ENCODE measurements at regions not wholly inside any gene's neighbourhood (a gene's known extent, or its start where the extent isn't known, plus 50 kb on each side); places are given as distances from the start of the nearest gene placed in this dataset.

DNA sequence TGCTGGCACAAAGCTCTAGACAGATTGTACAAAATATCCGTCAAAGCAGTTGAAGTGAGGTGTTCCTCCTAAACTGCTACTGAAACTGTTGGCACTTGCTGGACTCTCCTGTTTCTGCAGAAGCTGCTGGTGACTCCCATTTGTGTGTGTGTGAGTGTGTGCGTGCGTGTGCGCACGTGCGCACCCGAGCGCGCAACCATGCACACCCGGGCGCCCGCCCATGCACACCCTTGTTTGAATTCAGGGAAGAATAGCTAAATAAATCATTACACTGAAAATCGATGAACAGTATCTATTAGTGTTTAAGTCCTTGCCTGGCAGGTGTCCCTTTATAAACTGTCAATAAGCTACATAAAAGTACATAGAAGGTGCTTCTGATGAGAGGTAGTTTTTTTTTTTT lies 156.4 kb upstream of the B3GALT2 start:
- H3K4me1 ChIP-seq: no peaks in the 10 kb centered on the region
- no peaks in the 10 kb centered on the region for H3K27me3 ChIP-seq
- H3K4me2 ChIP-seq: no peak overlapping the region
- no peak overlapping the region for H3K27ac Mint-ChIP-seq
- TF ChIP-seq CTCF (IDR thresholded peaks at IDR 0.05) (no peak), EZH2phosphoT487 (IDR thresholded peaks at IDR 0.05) (no peak), EZH2 (IDR thresholded peaks at IDR 0.05) (no peak)
- no peak overlapping the region for H3K9ac ChIP-seq
- H3F3A ChIP-seq (ENCODE audit: low read depth): no peaks in the 10 kb centered on the region
- no peaks in the 10 kb centered on the region for H3K27me3 Mint-ChIP-seq (ENCODE audit: insufficient read depth, low read depth)
- H3K9me3 ChIP-seq (ENCODE audit: low read depth): no peaks in the 10 kb centered on the region
- H3K27ac ChIP-seq: no peak overlapping the region
- H3K9me3 Mint-ChIP-seq: no peaks in the 10 kb centered on the region
- H4K20me1 ChIP-seq (ENCODE audit: low read depth): no peaks in the 10 kb centered on the region
- no peak for DNase-seq (ENCODE audit: low spot score)
- no peak overlapping the region for H3K4me3 Mint-ChIP-seq
- no peaks in the 10 kb centered on the region for H3K79me2 ChIP-seq (ENCODE audit: low read depth)
- no peaks in the 10 kb centered on the region for H3K36me3 Mint-ChIP-seq
- H2AFZ ChIP-seq (replicated peaks): no peak overlapping the region
- no peaks in the 10 kb centered on the region for H3K36me3 ChIP-seq
- H3K4me1 Mint-ChIP-seq: no peaks in the 10 kb centered on the region
- no peak overlapping the region for H3K4me3 ChIP-seq

GRCh38 chr1:193340331-193340730 lies 153.9 kb upstream of the B3GALT2 start:
- Mint-ChIP-seq H3K27me3 (ENCODE audit: insufficient read depth, low read depth) (no peaks in the 10 kb centered on the region), H3K36me3 (no peaks in the 10 kb centered on the region), H3K4me3 (no peak overlapping the region), H3K9me3 (no peaks in the 10 kb centered on the region), H3K4me1 (no peaks in the 10 kb centered on the region), H3K27ac (no peak overlapping the region)
- Histone ChIP-seq H3K9me3 (ENCODE audit: low read depth) (no peaks in the 10 kb centered on the region), H3K27ac (no peak overlapping the region), H4K20me1 (ENCODE audit: low read depth) (no peaks in the 10 kb centered on the region), H3K79me2 (ENCODE audit: low read depth) (no peaks in the 10 kb centered on the region), H3K4me1 (no peaks in the 10 kb centered on the region), H3F3A (ENCODE audit: low read depth) (no peaks in the 10 kb centered on the region), H3K4me2 (no peak overlapping the region), H3K4me3 (no peak overlapping the region), H3K36me3 (no peaks in the 10 kb centered on the region), H3K27me3 (no peaks in the 10 kb centered on the region), H2AFZ (replicated peaks) (no peak overlapping the region), H3K9ac (no peak overlapping the region)
- no peak for DNase-seq (ENCODE audit: low spot score)
- TF ChIP-seq EZH2 (IDR thresholded peaks at IDR 0.05): no peak
- no peak for TF ChIP-seq CTCF (IDR thresholded peaks at IDR 0.05)
- TF ChIP-seq EZH2phosphoT487 (IDR thresholded peaks at IDR 0.05): no peak

DNA sequence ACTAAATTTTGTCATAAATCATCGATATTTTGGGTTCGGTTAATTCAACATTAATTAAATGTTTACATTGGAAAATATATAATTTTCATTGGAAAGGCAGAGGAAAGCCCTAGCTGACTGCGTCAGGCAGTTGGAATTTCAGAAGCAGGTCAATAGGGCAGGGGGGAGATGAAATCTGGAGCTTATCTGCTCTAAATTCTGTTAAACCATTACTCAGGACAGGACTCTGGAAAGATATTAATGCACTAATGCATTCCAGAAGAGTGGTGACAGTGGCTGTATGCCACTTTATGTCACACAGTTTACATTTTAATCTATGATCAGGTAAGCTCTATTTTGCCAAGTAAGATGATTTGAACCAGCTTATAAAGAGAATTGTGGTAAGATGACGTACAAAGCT lies 153.0 kb upstream of the B3GALT2 start:
- Histone ChIP-seq H3K36me3 (no peaks in the 10 kb centered on the region), H3K79me2 (ENCODE audit: low read depth) (no peaks in the 10 kb centered on the region), H3K9me3 (ENCODE audit: low read depth) (no peaks in the 10 kb centered on the region), H3K4me2 (no peak overlapping the region), H3K27ac (no peak overlapping the region), H4K20me1 (ENCODE audit: low read depth) (no peaks in the 10 kb centered on the region), H3K9ac (no peak overlapping the region), H3K27me3 (no peaks in the 10 kb centered on the region), H2AFZ (replicated peaks) (no peak overlapping the region), H3F3A (ENCODE audit: low read depth) (no peaks in the 10 kb centered on the region), H3K4me3 (no peak overlapping the region), H3K4me1 (no peaks in the 10 kb centered on the region)
- Mint-ChIP-seq H3K9me3 (peaks cover 3% of the 10 kb centered on the region), H3K4me1 (no peaks in the 10 kb centered on the region), H3K27ac (no peak overlapping the region), H3K27me3 (ENCODE audit: insufficient read depth, low read depth) (no peaks in the 10 kb centered on the region), H3K4me3 (no peak overlapping the region), H3K36me3 (no peaks in the 10 kb centered on the region)
- TF ChIP-seq EZH2phosphoT487 (IDR thresholded peaks at IDR 0.05) (no peak), CTCF (IDR thresholded peaks at IDR 0.05) (no peak), EZH2 (IDR thresholded peaks at IDR 0.05) (no peak)
- no peak for DNase-seq (ENCODE audit: low spot score)

DNA sequence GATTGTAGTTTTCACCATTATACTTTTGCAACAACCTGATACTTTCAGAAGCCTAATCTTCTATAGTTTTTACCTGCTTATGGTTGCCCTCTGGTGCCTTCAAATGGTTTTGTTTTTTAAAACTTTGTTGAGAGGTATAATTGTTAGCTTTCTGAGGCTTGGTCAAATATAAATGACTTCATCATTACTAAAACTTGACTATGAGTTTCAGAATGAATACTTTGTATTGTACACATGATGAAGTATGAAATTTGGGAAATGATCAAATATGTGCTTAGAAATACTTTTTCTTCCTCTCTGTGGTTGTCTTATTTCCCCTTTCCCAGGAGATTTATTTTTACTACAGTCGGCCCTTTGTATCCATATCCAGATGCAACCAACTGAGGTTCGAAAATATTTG lies 151.8 kb upstream of the B3GALT2 start:
- H3K79me2 ChIP-seq (ENCODE audit: low read depth): no peaks in the 10 kb centered on the region
- H2AFZ ChIP-seq (replicated peaks): no peak overlapping the region
- no peaks in the 10 kb centered on the region for H3K27me3 Mint-ChIP-seq (ENCODE audit: insufficient read depth, low read depth)
- no peak overlapping the region for H3K9ac ChIP-seq
- H3K27ac Mint-ChIP-seq: no peak overlapping the region
- no peak overlapping the region for H3K4me2 ChIP-seq
- H3K27ac ChIP-seq: no peak overlapping the region
- no peak for TF ChIP-seq CTCF (IDR thresholded peaks at IDR 0.05)
- TF ChIP-seq EZH2 (IDR thresholded peaks at IDR 0.05): no peak
- TF ChIP-seq EZH2phosphoT487 (IDR thresholded peaks at IDR 0.05): no peak
- H3K27me3 ChIP-seq: no peaks in the 10 kb centered on the region
- no peaks in the 10 kb centered on the region for H3K4me1 Mint-ChIP-seq
- no peak overlapping the region for H3K4me3 Mint-ChIP-seq
- DNase-seq (ENCODE audit: low spot score): no peak
- no peaks in the 10 kb centered on the region for H4K20me1 ChIP-seq (ENCODE audit: low read depth)
- no peaks in the 10 kb centered on the region for H3K36me3 ChIP-seq
- no peaks in the 10 kb centered on the region for H3F3A ChIP-seq (ENCODE audit: low read depth)
- H3K4me3 ChIP-seq: no peak overlapping the region
- no peaks in the 10 kb centered on the region for H3K36me3 Mint-ChIP-seq
- H3K9me3 Mint-ChIP-seq: peaks cover 12% of the 10 kb centered on the region
- no peaks in the 10 kb centered on the region for H3K9me3 ChIP-seq (ENCODE audit: low read depth)
- H3K4me1 ChIP-seq: no peaks in the 10 kb centered on the region

Measured in neural progenitor cell (in vitro differentiated cells).